Lower leg skin (tissue), 3 donors: ENCODE measurements at regions not wholly inside any gene's neighbourhood (a gene's known extent, or its start where the extent isn't known, plus 50 kb on each side); places are given as distances from the start of the nearest gene placed in this dataset.

Experiments
- CTCF ChIP-seq, 3 donors: fragments of 450-650 bp; IDR thresholded peaks; one replicate each; pipeline ENCODE4 v1.5.1; 2016; ENCODE audit warnings: antibody characterized with exemption in 3 of 3, mild to moderate bottlenecking in 3 of 3, moderate library complexity in 2 of 3
- POLR2A ChIP-seq, 2 donors: fragments of 450-650 bp; IDR thresholded peaks; one replicate each; pipeline ENCODE4 v1.6.1; 2016 to 2017; ENCODE audit warnings: antibody characterized with exemption in 2 of 2, mild to moderate bottlenecking in 1 of 2, moderate library complexity in 1 of 2

- TF ChIP-seq CTCF (IDR thresholded peaks at IDR 0.05) (no peak), POLR2A (IDR thresholded peaks at IDR 0.05) (no peak)
Observed at GRCh38 chr19:28319918-28320317, 893.0 kb downstream of the UQCRFS1 start.
